Hepatocyte (in vitro differentiated cells): ENCODE measurements at regions not wholly inside any gene's neighbourhood (a gene's known extent, or its start where the extent isn't known, plus 50 kb on each side); places are given as distances from the start of the nearest gene placed in this dataset.

Source experiments
- DNase-seq: peaks from one replicate; pipeline ENCODE4 v3.0.0-alpha.2; 2016; ENCODE audit warnings: low spot score
- H2AFZ ChIP-seq: fragments of 200-600 bp; sonication (generic); 2 replicates; pipeline ENCODE4 v1.6.0; 2016; ENCODE audit warnings: antibody characterized with exemption, mild to moderate bottlenecking
- H3K27ac ChIP-seq: fragments of 200-600 bp; sonication (generic); 2 replicates; pipeline ENCODE4 v1.5.1; 2016; ENCODE audit warnings: mild to moderate bottlenecking
- H3K27me3 ChIP-seq: fragments of 200-600 bp; sonication (generic); 2 replicates; pipeline ENCODE4 v1.6.1; 2016
- H3K36me3 ChIP-seq: fragments of 200-600 bp; sonication (generic); replicated peaks from 2 replicates; pipeline ENCODE4 v1.5.1; 2016; ENCODE audit warnings: low read depth; ENCODE audit not compliant: insufficient read depth
- H3K4me1 ChIP-seq: fragments of 200-600 bp; sonication (generic); 2 replicates; pipeline ENCODE4 v1.5.1; 2016; ENCODE audit warnings: mild to moderate bottlenecking, moderate library complexity; ENCODE audit not compliant: insufficient read depth
- H3K4me2 ChIP-seq: fragments of 200-600 bp; sonication (generic); 2 replicates; pipeline ENCODE4 v1.6.0; 2016
- H3K4me3 ChIP-seq: fragments of 200-600 bp; sonication (generic); 2 replicates; pipeline ENCODE4 v1.5.1; 2016; ENCODE audit warnings: mild to moderate bottlenecking
- H3K79me2 ChIP-seq: fragments of 200-600 bp; sonication (generic); 2 replicates; pipeline ENCODE4 v1.6.0; 2017; ENCODE audit warnings: mild to moderate bottlenecking
- H3K9me2 ChIP-seq: fragments of 200-600 bp; sonication (generic); replicated peaks from 2 replicates; pipeline ENCODE4 v1.6.0; 2017; ENCODE audit warnings: mild to moderate bottlenecking; ENCODE audit not compliant: insufficient read depth
- H3K9me3 ChIP-seq: fragments of 200-600 bp; sonication (generic); 2 replicates; pipeline ENCODE4 v1.5.1; 2016; ENCODE audit warnings: low read depth, mild to moderate bottlenecking
- H4K20me1 ChIP-seq: fragments of 200-600 bp; sonication (generic); 2 replicates; pipeline ENCODE4 v1.6.0; 2016; ENCODE audit warnings: mild to moderate bottlenecking; ENCODE audit not compliant: insufficient read depth, poor library complexity, severe bottlenecking
- CTCF ChIP-seq: fragments of 200-600 bp; sonication (generic); IDR thresholded peaks from 2 replicates; pipeline ENCODE4 v1.5.1; 2016; ENCODE audit warnings: antibody characterized with exemption, mild to moderate bottlenecking; ENCODE audit not compliant: poor library complexity
- EZH2 ChIP-seq: fragments of 200-600 bp; sonication (generic); IDR thresholded peaks from 2 replicates; pipeline ENCODE4 v1.6.1; 2016; ENCODE audit warnings: antibody characterized with exemption, mild to moderate bottlenecking, borderline replicate concordance
- EZH2phosphoT487 ChIP-seq: fragments of 200-600 bp; sonication (generic); IDR thresholded peaks from one replicate; pipeline ENCODE4 v1.6.1; 2018; ENCODE audit warnings: antibody characterized with exemption, mild to moderate bottlenecking, low read depth, moderate library complexity; ENCODE audit not compliant: unreplicated experiment, severe bottlenecking
- WGBS: methylation state at CpG from one replicate; pipeline ENCODE4 v1.1.6; 2016; ENCODE audit warnings: low lambda C conversion rate; ENCODE audit errors: missing lambda C conversion rate; 5-methylcytosine and 5-hydroxymethylcytosine counted together

DNA sequence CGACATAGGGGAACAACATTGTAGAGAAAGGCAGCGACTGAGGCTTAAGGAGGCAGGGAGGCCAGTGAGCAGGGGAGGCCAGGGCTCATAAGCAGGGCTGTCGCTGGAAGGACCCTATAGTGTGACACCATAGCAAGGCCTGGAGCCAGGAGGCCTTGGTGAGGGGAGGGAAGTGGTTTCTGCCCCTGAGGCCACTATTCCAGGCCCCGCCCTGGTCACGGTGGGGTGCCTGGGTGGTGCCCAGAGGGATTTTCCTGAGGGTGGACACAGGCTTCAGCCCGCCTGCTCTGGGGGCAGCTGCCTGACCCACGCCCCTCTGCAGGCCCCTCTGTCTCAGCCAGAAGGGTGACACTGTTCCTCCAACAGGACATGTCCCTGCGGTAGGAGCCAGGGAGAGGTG, 147.8 kb upstream of the IQSEC1 start:
- no peaks in the 10 kb centered on the region for H3K27me3 ChIP-seq
- WGBS = 88% methylated on average over 8 of the region's 8 CpGs
- no peaks in the 10 kb centered on the region for H3K9me2 ChIP-seq

GRCh38 chr3:13219902-13220296, 146.7 kb upstream of the IQSEC1 start:
- Histone ChIP-seq H4K20me1 (no peaks in the 10 kb centered on the region), H3K9me3 (no peaks in the 10 kb centered on the region), H3K4me1 (peaks cover 2% of the 10 kb centered on the region), H3K36me3 (no peaks in the 10 kb centered on the region), H3K27me3 (no peaks in the 10 kb centered on the region), H3K4me3 (no peak overlapping the region), H3K4me2 (no peak overlapping the region), H3K79me2 (no peaks in the 10 kb centered on the region), H3K27ac (no peak overlapping the region), H3K9me2 (no peaks in the 10 kb centered on the region), H2AFZ (no peak overlapping the region)
- TF ChIP-seq CTCF (no peak), EZH2 (no peak), EZH2phosphoT487 (no peak)
- DNase-seq = no peak
- WGBS = 84% methylated on average over 10 of the region's 10 CpGs

More for the DNA sequence above, 147.8 kb upstream of the IQSEC1 start:
- H4K20me1 ChIP-seq = no peaks in the 10 kb centered on the region
- H3K4me1 ChIP-seq = peaks cover 2% of the 10 kb centered on the region
- no peaks in the 10 kb centered on the region for H3K79me2 ChIP-seq
- no peak overlapping the region for H3K4me3 ChIP-seq
- no peak overlapping the region for H3K4me2 ChIP-seq
- no peaks in the 10 kb centered on the region for H3K36me3 ChIP-seq
- no peak for TF ChIP-seq EZH2phosphoT487
- TF ChIP-seq CTCF = no peak
- no peak for TF ChIP-seq EZH2
- DNase-seq = no peak
- H3K9me3 ChIP-seq = no peaks in the 10 kb centered on the region
- H3K27ac ChIP-seq = no peak overlapping the region
- no peak overlapping the region for H2AFZ ChIP-seq

DNA sequence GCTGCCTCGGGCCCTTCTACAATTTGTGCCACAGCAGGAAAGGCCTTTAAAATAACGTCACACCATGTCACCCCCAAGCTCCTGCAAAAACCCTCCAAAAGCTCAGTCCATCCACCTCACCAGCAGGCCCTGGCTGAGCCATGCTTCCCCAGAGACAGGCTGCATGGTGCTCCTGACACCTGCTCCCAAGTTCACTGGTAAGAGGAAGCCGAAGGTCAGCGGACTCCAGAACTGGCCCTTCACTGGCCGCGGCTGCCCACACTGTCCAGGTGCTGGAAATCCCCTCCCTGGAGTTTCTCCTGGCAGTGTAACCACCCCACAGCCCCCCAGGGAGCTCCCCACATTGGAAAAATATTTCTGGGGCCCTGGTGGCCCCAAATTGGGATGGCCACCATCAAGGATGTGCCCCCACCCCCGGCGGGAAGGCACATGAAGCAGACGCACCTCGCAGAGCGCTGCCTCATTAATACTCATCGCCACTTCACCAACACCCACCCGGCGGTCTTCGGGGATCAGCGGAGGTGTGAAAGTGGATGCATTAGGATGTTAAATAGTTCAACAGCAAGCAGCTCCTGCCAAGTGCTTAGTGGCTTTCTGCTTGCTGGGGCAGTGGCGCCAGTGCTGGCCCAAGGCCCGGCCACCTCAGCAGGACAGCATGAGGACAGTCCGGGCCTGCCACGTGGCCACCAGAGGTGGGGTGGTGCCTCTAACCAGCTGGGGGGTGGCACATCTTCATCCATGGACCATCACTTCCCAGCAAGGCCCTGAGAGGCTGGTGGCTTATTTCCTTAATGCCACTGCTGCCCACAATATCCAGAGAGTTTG, 146.1 kb upstream of the IQSEC1 start:
- Histone ChIP-seq H3K36me3 (no peaks in the 10 kb centered on the region), H2AFZ (no peak overlapping the region), H3K9me3 (no peaks in the 10 kb centered on the region), H3K4me2 (no peak overlapping the region), H3K27me3 (no peaks in the 10 kb centered on the region), H3K79me2 (no peaks in the 10 kb centered on the region), H3K27ac (no peak overlapping the region), H4K20me1 (no peaks in the 10 kb centered on the region), H3K4me1 (peaks cover 2% of the 10 kb centered on the region), H3K9me2 (no peaks in the 10 kb centered on the region), H3K4me3 (no peak overlapping the region)
- TF ChIP-seq CTCF = no peak
- no peak for TF ChIP-seq EZH2
- TF ChIP-seq EZH2phosphoT487 = no peak
- WGBS = 93% methylated on average over 20 of the region's 20 CpGs
- no peak for DNase-seq
